GM13977 (cell line): ENCODE measurements at regions not wholly inside any gene's neighbourhood (a gene's known extent, or its start where the extent isn't known, plus 50 kb on each side); places are given as distances from the start of the nearest gene placed in this dataset.

Experiments used
- DNase-seq: peaks from one replicate; pipeline ENCODE4 v3.0.0; 2012; ENCODE audit warnings: low spot score
- in situ Hi-C: fragments of 300-500 bp; cut with MboI; formaldehyde crosslinking; loops from one replicate; pipeline ENCODE4 v1.12.0; 2022; ENCODE audit warnings: low sequenced_read_pairs, low pct_unique_long_range_greater_than_20kb, mixed read lengths, inconsistent platforms; ENCODE audit not compliant: unreplicated experiment
- TF ChIP-seq, protein P1 (sequence below): IDR thresholded peaks from 2 replicates; pipeline ENCODE4 v1.5.1; 2012; ENCODE audit warnings: mild to moderate bottlenecking, control low read depth; ENCODE audit not compliant: insufficient read depth; ENCODE audit errors: extremely low read depth, missing control alignments

DNA sequence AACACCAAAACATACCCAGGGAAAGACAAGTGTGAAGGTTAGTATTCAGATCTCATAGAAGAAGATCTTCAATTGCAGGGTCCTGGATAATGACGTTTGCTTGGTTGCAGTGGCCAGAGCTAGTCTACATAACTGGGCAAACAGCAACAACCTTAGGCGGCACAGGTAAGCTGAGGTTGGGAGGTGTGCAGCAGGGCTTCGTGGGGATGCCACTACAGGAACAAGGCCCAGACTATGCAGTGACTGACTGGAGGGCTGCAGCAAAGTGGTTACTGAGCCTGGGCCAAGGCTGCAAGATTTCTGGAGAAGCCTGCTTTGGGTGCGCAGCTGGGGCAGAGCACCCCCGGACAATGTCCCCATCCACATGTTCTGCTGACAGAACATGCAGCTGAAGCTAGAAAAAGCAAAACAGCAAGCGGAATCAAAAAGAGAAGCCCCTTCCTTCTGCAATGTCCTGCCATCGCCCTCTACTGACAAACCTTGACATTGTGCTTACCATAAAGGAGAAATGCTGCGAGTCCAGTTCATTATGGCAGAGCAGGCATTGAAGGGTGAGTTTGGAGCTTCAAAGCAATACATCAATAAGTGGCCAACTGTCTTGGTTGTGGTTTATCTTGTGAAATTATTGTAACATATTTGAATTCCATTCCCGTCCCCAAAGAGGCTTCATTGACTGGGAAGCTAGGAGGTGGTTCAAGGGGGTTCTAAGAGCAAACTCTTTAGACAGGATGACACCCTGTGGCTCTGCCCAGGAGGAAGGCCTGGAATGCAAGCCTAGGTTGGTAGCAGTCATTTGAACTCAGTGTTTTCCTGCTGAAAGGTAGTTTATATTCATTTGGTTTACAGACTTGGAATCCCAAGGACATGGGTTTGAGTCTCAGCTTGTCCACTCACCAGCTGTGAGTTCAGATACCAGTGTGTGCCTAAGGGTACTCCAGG lies 217.0 kb downstream of the PDCD6IP start:
- TF ChIP-seq, protein P1, sequence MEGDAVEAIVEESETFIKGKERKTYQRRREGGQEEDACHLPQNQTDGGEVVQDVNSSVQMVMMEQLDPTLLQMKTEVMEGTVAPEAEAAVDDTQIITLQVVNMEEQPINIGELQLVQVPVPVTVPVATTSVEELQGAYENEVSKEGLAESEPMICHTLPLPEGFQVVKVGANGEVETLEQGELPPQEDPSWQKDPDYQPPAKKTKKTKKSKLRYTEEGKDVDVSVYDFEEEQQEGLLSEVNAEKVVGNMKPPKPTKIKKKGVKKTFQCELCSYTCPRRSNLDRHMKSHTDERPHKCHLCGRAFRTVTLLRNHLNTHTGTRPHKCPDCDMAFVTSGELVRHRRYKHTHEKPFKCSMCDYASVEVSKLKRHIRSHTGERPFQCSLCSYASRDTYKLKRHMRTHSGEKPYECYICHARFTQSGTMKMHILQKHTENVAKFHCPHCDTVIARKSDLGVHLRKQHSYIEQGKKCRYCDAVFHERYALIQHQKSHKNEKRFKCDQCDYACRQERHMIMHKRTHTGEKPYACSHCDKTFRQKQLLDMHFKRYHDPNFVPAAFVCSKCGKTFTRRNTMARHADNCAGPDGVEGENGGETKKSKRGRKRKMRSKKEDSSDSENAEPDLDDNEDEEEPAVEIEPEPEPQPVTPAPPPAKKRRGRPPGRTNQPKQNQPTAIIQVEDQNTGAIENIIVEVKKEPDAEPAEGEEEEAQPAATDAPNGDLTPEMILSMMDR: peak; percentile 33
- in situ Hi-C loops: no loop called here
- no peak for DNase-seq

DNA sequence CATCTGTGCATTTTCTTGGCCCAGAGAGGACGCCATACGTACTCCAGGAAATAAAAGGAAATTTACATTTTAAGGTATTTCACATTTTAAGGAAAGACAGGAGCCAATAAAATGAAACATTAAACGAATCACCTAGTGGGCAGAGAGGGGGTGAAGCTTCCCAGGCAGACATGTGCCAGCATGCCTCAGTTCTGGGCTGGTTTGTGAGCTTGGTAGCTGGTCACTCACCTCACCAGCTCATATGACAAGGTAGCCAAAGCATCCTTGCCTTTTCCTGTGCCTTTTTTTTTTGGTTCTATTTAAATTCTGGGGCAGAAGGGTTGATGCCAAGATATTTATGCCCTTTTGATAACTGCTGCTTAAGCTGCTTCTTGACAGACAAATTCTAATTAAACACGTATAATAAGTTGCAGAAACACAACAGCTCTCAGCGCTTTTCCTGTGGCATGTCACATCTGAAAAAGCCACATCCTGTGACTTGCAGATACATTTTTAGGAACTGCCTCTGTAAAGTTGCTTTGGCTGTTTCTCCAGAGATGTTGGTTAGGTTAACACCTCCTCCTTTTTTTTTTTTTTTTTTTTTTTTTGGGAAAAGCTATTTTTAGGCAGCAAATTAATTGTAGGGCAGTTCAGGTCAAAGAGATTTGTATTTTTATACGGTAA lies 218.6 kb downstream of the PDCD6IP start:
- no peak for DNase-seq
- in situ Hi-C loops: no loop called here

DNA sequence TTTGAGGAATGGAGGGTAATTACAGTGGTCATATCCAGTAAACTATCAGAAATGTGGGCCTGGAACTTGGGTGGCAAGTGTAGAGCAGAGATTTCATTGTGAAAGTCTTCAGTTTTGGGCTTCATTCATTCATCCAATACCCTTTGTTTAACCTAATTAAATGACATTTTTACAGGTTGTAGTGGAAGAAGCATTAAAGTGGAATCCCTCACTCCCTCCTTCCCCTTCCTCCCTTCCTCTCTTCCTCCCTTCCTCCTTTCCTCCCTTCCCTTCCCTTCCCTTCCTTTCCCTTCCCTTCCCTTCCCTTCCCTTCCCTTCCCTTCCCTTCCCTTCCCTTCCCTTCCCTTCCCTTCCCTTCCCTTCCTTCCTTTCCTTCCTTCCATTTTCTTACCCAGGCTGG lies 219.3 kb downstream of the PDCD6IP start:
- TF ChIP-seq, protein P1: no peak
- DNase-seq: no peak
- in situ Hi-C loops: no loop called here

More for the DNA sequence above, 218.6 kb downstream of the PDCD6IP start:
- TF ChIP-seq, protein P1: no peak

DNA sequence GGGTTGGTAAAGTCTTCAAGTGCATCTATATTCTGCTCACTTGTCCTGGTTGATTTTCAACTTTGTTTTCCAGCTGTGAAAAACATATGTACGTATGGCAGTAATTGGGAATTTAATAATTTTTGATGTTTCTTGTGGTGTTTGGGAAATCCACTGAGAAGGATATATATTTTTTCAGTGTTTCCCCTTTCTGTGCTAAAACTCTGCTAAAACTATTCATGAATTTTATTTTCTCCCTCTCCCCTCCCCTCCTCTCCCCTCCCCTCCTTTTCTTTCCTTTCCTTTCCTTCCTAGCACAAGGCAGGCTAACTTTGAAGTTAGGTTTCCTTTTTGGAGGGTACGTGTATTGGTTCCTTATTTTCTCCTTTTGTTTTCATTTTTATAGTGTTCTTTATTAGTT lies 220.7 kb downstream of the PDCD6IP start:
- no peak for DNase-seq
- in situ Hi-C loops: no loop called here
- TF ChIP-seq, protein P1: no peak

DNA sequence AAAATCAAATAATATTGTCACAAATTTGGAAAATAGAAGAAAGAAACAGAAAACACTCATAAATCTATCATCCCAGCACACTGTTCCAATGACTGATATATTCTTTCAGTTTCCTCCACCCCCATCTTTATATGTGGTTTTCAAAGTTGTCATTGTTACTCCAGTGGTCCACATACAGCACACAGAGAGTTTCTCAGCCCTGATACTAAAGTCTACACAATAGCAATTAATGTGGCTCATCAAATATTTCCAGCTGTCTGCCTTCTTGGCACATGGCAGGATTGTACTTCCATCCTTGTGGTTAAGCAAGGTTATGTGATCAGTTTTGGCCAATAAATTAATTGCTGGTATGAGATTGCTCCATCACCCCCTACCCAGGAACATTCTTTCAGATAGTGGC lies 221.7 kb downstream of the PDCD6IP start:
- TF ChIP-seq, protein P1: no peak
- DNase-seq: no peak
- in situ Hi-C loops: no loop called here

DNA sequence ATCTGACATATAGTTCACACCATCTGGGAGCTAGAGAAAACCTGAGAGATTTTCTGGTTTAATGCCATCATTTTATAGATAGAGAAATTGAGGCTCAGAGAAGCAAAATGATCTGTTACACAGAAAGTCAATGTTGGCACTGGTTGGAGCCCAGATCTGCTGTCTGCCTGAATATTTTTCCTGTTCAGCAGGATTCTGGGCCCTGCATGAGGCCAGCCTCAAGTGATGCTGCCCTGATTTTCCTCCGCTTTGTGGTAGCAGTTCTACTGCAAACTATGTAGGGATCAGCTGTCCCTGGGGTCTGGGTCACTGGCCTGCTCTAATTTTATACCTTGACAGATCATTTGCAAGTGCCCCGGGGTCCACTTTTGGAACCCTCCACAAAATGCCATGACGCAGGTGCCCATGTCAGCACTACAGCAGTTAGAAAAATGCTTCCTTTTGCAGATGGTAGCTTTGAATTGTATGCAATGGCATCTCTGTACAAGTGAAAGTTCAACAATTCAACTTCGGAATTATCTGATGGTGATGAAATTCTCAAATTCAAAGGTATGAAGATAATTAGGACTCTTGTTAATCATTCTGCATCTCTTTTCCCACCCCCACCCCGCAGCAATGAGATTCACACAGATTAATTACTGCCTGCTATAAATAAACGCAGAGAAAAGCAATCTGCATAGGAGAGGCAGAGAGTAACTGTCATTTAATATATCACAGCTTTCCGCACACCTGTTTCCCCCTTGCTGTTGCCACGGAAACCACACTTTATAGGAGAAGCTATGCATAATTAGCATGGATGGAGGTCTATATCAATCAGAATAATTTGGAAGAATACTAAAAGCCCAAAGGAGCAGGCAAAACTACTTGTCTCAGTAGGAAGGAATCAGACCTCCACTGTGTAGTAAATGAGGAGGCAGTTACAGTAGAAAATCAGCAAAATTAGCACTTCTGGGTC lies 222.6 kb downstream of the PDCD6IP start:
- TF ChIP-seq, protein P1: no peak
- no peak for DNase-seq
- in situ Hi-C loops: no loop called here
